ENCODE measurements at regions not wholly inside any gene's neighbourhood (a gene's known extent, or its start where the extent isn't known, plus 50 kb on each side); places are given as distances from the start of the nearest gene placed in this dataset.

DNA sequence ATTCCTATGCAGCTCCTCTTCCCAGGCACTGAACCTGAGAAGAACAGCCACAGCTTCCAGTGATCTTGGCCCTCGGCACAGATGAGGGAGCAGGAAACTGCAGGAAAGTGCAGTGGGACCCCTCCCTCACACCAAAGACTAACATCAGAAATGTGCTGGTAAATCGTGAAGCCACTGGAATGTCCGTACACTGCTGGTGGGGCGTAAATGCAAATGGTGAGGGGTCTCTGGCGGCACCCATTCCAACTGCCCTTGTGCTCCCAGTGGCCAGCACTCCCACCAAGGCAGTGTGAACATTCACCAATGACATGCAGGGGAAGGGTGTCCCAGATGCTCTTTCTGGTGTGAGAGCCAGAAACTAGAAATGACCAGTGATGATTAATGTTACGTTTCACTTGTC, 574.0 kb downstream of the BRD1 start:
- no peak overlapping the region for H3K4me3 ChIP-seq (ENCODE audit: low read depth, low read length)
- TF ChIP-seq, protein P1, sequence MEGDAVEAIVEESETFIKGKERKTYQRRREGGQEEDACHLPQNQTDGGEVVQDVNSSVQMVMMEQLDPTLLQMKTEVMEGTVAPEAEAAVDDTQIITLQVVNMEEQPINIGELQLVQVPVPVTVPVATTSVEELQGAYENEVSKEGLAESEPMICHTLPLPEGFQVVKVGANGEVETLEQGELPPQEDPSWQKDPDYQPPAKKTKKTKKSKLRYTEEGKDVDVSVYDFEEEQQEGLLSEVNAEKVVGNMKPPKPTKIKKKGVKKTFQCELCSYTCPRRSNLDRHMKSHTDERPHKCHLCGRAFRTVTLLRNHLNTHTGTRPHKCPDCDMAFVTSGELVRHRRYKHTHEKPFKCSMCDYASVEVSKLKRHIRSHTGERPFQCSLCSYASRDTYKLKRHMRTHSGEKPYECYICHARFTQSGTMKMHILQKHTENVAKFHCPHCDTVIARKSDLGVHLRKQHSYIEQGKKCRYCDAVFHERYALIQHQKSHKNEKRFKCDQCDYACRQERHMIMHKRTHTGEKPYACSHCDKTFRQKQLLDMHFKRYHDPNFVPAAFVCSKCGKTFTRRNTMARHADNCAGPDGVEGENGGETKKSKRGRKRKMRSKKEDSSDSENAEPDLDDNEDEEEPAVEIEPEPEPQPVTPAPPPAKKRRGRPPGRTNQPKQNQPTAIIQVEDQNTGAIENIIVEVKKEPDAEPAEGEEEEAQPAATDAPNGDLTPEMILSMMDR (IDR thresholded peaks at IDR 0.05; ENCODE audit: borderline replicate concordance, insufficient read depth, low read depth, low read length): no peak

DNA sequence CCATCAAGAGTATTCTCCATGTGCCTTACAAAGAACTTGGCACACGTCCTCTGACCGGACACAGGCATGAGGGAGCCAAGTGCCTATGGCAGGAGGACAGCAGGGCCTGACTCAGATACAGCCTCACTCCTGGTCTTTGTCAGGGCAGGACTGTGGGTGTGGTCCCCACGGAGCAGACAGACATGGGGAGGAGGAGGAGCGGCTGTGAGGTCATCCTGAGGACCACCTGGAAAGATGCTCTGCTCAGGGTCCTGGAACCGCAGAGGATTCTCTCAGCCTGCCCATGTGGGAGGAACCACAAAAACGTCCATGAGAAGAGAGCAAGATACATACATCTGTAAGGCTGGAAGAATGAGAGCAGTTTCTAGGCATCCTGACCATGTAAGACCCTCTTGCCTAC, 576.3 kb downstream of the BRD1 start:
- TF ChIP-seq, protein P1 (IDR thresholded peaks at IDR 0.05; ENCODE audit: borderline replicate concordance, insufficient read depth, low read depth, low read length): no peak
- H3K4me3 ChIP-seq (ENCODE audit: low read depth, low read length): no peak overlapping the region

GRCh38 chr22:49247194-49247924, 580.3 kb downstream of the BRD1 start:
- TF ChIP-seq, protein P1 (IDR thresholded peaks at IDR 0.05; ENCODE audit: borderline replicate concordance, insufficient read depth, low read depth, low read length): no peak
- H3K4me3 ChIP-seq (ENCODE audit: low read depth, low read length): no peak overlapping the region

GRCh38 chr22:49244466-49245420, 582.9 kb downstream of the BRD1 start:
- TF ChIP-seq, protein P1 (IDR thresholded peaks at IDR 0.05; ENCODE audit: borderline replicate concordance, insufficient read depth, low read depth, low read length): no peak

GRCh38 chr22:49243965-49244364, 583.7 kb downstream of the BRD1 start:
- H3K4me3 ChIP-seq (ENCODE audit: low read depth, low read length): no peak overlapping the region
- TF ChIP-seq, protein P1 (IDR thresholded peaks at IDR 0.05; ENCODE audit: borderline replicate concordance, insufficient read depth, low read depth, low read length): no peak

More at GRCh38 chr22:49244466-49245420, 582.9 kb downstream of the BRD1 start:
- H3K4me3 ChIP-seq (ENCODE audit: low read depth, low read length): no peak overlapping the region

GRCh38 chr22:49243335-49243734, 584.3 kb downstream of the BRD1 start:
- TF ChIP-seq, protein P1 (IDR thresholded peaks at IDR 0.05; ENCODE audit: borderline replicate concordance, insufficient read depth, low read depth, low read length): no peak

More at GRCh38 chr22:49243335-49243734, 584.3 kb downstream of the BRD1 start:
- H3K4me3 ChIP-seq (ENCODE audit: low read depth, low read length): no peak overlapping the region
